ENCODE measurements at regions not wholly inside any gene's neighbourhood (a gene's known extent, or its start where the extent isn't known, plus 50 kb on each side); places are given as distances from the start of the nearest gene placed in this dataset.
"Not testable (repeated sequence)": the region's sequence is repeated elsewhere in the genome, so short reads cannot be mapped to it uniquely, and the experiment has no call there.

GRCh38 chr2:77725045-77725444 is 202.9 kb upstream of the LRRTM4 start:
- no peak for DNase-seq

DNA sequence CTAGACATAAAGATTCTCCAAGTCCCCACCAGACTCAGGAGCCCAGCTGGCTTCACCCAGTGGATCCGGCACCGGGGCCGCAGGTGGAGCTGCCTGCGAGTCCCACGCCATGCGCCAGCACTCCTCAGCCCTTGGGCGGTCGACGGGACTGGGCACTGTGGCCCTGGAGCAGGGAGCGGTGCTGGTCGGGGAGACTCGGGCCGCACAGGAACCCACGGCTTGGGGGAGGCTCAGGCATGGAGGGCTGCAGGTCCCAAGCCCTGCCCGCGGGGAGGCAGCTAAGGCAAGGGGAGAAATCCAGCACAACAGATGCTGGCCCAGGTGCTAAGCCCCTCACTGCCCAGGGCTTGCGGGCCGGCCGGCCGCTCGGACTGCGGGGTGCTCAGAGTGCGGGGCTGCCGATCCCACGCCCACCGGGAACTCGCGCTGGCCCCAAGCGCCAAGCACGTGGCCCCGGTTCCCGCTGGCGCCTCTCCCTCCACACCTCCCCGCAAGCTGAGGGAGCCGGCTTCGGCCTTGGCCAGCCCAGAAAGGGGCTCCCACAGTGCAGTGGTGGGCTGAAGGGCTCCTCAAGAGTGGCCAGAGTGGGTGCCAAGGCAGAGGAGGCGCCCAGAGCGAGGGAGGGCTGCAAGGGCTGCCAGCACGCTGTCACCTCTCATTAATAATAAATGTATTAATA is 212.6 kb upstream of the LRRTM4 start:
- peak; percentile 5 for DNase-seq

- DNase-seq, result no peak
Observed at GRCh38 chr2:77737236-77737635, 215.1 kb upstream of the LRRTM4 start.

GRCh38 chr2:77746780-77747179 is 224.6 kb upstream of the LRRTM4 start:
- no peak for DNase-seq

DNA sequence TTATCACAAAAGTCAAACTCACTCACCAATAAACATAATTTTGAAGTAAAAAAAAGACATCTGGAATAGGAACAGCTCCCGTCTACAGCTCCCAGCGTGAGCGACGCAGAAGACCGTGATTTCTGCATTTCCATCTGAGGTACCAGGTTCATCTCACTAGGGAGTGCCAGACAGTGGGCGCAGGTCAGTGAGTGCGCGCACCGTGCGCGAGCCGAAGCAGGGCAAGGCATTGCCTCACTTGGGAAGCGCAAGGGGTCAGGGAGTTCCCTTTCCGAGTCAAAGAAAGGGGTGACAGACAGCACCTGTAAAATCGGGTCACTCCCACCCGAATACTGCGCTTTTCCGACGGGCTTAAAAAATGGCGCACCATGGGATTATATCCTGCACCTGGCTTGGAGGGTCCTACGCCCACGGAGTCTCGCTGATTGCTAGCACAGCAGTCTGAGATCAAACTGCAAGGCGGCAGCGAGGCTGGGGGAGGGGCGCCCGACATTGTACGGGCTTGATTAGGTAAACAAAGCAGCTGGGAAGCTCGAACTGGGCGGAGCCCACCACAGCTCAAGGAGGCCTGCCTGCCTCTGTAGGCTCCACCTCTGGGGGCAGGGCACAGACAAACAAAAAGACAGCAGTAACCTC is 231.7 kb upstream of the LRRTM4 start:
- not testable (repeated sequence) for DNase-seq

DNA sequence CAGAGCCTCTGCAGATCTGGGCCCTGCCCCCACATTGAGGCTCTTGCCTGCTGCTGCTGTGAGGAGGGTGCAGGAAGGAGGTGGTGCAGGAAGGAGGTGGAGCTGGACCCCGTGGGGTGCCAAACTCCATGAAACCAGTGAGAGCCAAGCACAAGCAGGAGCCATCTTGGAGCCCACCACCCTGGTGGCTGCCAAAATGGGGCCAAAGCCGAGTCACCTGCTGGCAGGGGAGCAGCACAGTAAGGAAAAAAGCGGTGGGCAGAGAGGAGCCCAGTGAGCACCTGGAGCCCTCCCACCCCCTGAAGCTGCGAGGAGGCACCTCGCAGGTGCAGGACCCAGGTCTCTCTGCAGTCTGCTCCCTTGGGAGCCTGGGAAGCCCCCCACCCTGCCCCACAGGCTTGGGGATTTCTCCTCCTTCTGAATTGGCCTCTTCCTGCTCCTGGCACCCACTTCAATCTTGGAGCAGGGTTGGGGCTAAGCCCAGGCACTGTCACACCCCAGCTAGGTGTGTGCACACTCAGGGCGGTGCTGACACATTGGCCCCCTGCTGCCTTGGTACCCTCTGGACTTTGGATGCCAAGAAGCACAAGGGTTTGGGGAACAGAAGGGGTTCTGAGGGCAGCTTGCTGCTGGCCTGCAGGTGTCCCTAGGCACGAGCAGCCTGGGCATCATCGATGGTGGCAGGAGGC is 245.4 kb upstream of the LRRTM4 start:
- DNase-seq, result no peak

- DNase-seq, result no peak
Observed at GRCh38 chr2:77768508-77768907, 246.3 kb upstream of the LRRTM4 start.

- DNase-seq, result no peak
Observed at GRCh38 chr2:77778917-77779316, 256.7 kb upstream of the LRRTM4 start.

DNA sequence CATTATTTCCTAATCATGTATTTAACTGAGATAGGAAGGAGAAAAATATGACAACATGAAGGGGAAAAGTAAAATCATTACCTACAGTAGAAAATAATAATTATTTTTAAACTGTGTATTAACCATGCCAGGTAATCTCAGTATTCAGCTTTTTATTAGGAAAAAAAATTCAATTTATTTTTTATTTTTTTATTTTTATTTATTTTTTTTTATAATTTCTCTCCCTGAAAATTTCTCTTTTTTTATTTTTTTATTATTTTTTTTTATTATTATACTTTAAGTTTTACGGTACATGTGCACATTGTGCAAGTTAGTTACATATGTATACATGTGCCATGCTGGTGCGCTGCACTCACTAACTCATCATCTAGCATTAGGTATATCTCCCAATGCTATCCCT is 271.3 kb upstream of the LRRTM4 start:
- DNase-seq, result not testable (repeated sequence)

GRCh38 chr2:77796397-77796796 is 274.2 kb upstream of the LRRTM4 start:
- DNase-seq, result no peak

DNA sequence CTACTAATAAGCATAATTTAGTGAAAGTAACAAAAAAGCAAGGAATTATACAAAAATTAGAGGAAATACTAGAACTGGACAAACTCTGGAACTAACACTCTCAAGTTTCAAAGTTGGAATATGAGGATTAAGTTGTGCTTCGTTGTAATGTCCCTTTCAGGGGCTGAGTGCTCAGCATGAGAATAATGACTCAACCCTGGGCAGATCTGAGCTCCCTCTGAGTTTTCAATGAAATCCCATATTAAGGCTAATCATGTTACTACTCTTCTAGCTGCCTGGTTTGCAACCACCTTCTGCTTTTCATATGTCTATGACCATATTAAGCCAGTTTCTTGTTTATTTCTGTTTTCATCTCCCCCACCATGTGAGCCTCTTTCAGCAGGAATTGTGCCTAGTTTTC is 274.9 kb upstream of the LRRTM4 start:
- no peak for DNase-seq

GRCh38 chr2:77800410-77800809 is 278.2 kb upstream of the LRRTM4 start:
- DNase-seq, result no peak

- no peak for DNase-seq
Observed at GRCh38 chr2:77807531-77808215, 285.5 kb upstream of the LRRTM4 start.

- DNase-seq, result no peak
Observed at GRCh38 chr2:77808599-77808998, 286.4 kb upstream of the LRRTM4 start.

DNA sequence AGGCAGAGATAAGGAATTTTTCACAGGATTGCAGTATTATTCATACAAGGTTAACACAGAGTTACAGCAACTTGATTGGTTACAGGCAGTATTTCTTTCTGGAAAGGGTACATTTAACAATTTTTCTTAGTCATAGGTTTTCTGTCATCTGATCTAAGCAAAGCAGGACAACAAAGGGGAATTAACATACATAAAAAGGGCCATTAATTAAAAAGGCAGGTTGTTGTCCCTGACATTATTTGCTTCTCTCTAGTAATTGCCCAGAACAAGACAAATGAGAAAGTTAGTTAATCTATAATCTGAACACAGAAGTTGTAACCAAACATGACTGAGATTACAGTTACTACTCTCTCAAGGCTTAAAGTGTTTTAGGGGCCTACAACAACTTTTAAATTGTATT is 291.4 kb upstream of the LRRTM4 start:
- no peak for DNase-seq

DNA sequence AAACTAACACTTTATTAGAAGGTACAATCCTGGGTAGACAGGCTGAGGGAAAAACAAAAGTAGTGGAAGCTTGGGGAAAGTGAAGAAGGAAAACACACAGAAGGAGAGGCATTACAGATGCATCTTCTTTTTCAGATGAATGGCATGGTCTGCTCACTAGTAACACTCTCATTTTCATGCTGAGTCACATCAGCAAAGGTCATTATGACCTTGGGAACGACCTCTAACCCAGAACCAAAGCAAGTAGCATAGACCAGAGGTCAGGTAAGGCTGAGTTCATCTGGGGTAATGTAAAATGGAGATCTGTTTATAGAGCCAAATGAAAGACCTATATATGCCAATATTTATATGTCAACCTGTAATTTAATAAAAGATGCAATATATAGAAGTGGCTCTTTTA is 294.4 kb upstream of the LRRTM4 start:
- DNase-seq, result no peak

DNA sequence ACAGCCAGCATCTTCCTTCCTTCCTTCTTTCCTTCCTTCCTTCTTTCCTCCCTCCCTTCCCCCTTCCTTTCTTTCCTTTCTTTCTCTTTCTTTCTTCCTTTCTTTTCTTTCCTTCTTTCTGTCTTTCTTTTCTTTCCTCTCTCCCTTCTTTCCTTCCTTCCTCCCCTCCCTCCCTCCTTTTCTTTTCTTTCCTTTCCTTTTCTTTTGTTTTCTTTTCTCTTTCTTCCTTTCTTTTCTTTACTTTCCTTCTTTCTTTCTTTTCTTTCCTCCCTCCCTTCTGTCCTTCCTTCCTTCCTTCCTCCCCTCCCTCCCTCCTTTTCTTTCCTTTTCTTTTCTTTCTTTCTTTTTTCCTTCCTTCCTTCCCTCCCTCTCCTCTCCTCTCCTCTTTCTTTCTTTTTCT is 296.0 kb upstream of the LRRTM4 start:
- DNase-seq, result no peak

GRCh38 chr2:77823028-77823427 is 300.9 kb upstream of the LRRTM4 start:
- DNase-seq, result no peak

DNA sequence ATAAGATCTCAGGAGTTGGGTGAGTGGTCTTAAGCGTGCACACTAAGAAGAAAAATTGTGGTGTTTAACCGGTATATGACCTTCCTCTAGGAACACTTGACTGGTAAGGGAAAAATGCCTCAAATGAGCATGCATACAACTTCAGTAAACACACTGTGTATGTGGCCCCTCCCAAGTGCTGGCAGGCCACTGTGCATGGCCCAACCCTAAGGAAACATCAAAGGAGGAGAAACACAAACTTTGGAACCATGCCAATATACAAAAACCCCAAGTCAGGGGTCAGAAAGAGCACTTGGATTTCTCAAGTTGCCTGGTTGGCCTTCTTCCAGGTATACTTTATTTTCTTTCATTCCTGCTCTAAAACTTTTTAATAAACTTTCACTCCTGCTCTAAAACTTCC is 308.9 kb upstream of the LRRTM4 start:
- DNase-seq, result no peak

DNA sequence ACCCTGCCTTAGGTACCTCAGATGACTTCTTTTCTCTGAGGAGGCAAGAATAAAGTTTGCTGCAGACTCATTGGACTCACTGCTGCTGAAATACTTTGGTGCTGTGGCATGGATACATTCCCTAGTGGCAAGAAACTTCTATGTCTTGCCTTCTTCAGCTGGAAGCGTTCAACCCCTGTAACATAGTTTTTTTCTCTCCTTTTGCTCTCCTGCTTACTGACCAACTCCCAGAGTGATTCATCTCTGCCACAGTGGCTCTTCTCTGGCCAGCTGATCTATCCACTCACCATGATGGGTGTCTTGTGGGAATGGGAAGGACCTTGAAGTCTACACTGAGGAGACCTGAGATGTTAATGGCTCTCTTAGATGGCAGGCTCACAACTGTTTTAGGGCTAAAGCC is 309.3 kb upstream of the LRRTM4 start:
- DNase-seq, result no peak

DNA sequence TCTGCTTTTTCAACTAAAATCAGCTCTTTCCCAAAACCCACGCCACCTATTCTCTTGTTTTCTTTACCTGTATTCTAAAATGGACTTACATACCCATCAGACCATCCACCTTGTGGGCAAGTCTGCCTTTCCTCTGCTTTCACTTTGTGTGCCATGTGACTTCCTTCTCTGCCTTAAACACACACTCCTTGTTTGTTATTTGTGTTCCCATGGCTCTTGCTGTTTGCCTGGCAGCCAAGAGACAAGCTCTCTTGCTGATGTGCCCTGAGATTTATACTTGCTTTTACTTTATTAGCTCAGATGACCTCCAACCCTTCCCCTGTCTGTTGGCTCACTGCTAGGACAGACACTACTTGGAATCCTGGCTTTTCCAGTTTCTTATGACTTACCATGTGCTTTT is 309.7 kb upstream of the LRRTM4 start:
- DNase-seq, result no peak

DNA sequence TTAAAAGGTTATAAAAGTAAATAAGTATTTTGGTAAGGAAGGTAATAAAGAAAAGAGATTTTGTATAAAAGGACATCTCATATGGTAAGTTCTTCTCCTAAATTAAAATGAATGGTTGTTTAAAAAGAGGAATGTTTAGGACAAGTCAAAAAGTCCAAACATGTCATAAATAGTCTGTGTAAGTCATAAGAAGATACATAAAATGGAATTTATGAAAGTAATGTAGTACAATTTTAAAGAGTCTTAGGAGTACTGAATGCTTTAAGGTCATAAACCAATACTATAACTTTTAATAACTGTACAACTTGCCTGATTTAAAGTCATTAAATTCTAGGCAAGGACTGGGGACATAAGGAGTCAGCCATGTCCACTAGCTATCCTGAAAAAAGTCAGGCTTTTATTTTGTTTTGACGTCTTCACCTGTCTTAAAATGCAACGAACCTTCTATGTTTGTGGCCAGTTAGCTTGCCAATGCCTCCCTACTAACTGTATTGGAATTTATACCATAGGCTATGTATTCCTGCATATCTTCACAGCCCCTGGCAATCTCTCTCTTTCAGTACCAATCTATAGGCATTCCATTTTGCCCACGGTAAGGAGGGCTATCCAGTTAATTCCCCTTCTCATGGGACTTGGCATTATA is 312.3 kb upstream of the LRRTM4 start:
- no peak for DNase-seq

DNA sequence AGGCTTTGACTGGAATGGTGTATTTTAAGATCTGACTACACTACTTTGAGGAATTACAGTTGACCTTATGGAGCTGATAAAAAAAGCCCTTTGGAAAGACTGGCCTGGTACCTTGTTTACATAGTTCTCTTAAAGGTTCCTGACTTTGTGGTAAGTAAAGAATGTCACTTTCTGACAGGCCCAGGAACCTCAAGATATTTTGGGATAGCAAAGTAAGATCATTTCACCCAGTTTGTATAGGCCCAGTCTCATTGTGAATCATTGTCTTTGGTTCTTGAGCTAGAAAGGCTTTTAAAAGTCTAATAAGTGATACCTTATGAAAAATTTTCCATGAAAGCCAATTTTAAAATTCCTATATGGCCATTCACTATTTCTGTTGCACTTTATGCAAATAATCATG is 316.3 kb upstream of the LRRTM4 start:
- DNase-seq, result no peak

Measured in activated gamma-delta T cell (primary cell).